ENCODE measurements at regions not wholly inside any gene's neighbourhood (a gene's known extent, or its start where the extent isn't known, plus 50 kb on each side); places are given as distances from the start of the nearest gene placed in this dataset.

DNA sequence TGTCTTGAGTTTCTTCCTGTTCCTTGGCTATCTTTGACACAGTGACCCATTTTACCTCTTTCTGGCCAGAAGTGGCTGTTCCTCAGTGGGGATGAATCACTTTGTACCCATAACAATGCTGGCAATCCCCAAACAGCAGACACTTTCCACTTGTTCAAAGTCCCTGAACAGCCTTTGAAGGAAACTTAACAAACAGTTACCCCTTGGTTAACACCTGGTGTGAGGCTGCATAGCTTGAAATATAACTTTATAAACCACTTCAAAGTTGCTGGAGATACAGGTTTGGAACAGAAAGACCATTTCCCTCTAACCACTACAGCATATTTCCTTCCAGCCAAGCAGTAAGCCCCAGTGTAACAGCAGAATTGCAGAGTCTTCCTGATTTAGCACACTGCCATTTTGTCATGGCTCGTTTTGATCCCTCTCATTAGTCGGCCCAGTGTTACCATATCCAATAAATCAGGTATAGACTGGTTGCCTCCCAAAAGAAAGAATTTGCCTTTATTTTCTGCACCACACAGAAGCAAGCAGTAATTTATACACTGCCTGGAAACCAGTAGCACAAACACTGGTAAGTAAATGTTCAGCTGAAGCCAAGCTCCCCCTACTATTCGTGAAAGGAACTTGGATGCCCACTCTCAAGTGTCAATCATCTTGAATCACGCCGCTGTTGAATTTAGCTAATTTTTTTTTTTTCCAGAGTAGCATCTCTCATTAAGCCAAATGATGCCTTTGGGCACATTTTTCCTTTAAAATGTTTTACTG is 225.9 kb downstream of the PIK3R1 start:
- Histone ChIP-seq H3K27ac (no peak overlapping the region), H3K9ac (ENCODE audit: insufficient read length) (no peak overlapping the region), H3K9me3 (ENCODE audit: low read depth, low read length) (no peaks in the 10 kb centered on the region), H3K36me3 (ENCODE audit: insufficient read depth, low read length) (no peaks in the 10 kb centered on the region), H3K4me3 (no peak overlapping the region)
- TF ChIP-seq FOXP2 (optimal IDR thresholded peaks at IDR 0.05; ENCODE audit: control extremely low read depth, extremely low read length, insufficient read depth) (no peak), EZH2 (IDR thresholded peaks at IDR 0.05) (no peak), POLR2AphosphoS5 (IDR thresholded peaks at IDR 0.05; ENCODE audit: borderline replicate concordance, low read depth, low read length) (no peak)
- DNase-seq (ENCODE audit: low read depth, low spot score) = no peak

DNA sequence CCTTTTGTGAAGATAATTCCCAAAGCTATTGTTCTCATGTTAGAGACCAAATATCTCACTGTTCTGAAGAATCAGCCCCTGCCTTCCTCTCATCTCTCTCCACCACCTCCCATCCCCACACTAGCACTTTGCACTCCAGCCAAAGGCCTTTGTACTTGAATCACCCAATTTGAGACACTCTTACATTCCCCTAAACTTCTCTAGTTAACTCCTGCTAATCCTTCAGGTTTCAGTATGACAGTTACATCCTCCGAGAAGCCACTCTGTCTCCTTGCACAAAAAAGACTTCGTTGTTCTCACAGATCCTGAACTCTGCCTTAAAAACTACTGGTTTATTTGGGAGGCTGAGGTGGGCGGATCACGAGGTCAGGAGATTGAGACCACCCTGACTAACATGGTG is 227.5 kb downstream of the PIK3R1 start:
- Histone ChIP-seq H3K36me3 (ENCODE audit: insufficient read depth, low read length) (no peaks in the 10 kb centered on the region), H3K27ac (no peak overlapping the region), H3K9me3 (ENCODE audit: low read depth, low read length) (no peaks in the 10 kb centered on the region), H3K9ac (ENCODE audit: insufficient read length) (no peak overlapping the region), H3K4me3 (no peak overlapping the region)
- TF ChIP-seq FOXP2 (optimal IDR thresholded peaks at IDR 0.05; ENCODE audit: control extremely low read depth, extremely low read length, insufficient read depth) (no peak), POLR2AphosphoS5 (IDR thresholded peaks at IDR 0.05; ENCODE audit: borderline replicate concordance, low read depth, low read length) (no peak), EZH2 (IDR thresholded peaks at IDR 0.05) (no peak)
- no peak for DNase-seq (ENCODE audit: low read depth, low spot score)

GRCh38 chr5:68444048-68444447 is 228.5 kb downstream of the PIK3R1 start:
- no peak for TF ChIP-seq EZH2 (IDR thresholded peaks at IDR 0.05)
- no peak for TF ChIP-seq FOXP2 (optimal IDR thresholded peaks at IDR 0.05; ENCODE audit: control extremely low read depth, extremely low read length, insufficient read depth)
- no peak for TF ChIP-seq POLR2AphosphoS5 (IDR thresholded peaks at IDR 0.05; ENCODE audit: borderline replicate concordance, low read depth, low read length)
- H3K9ac ChIP-seq (ENCODE audit: insufficient read length) = no peak overlapping the region
- H3K4me3 ChIP-seq = no peak overlapping the region
- no peaks in the 10 kb centered on the region for H3K36me3 ChIP-seq (ENCODE audit: insufficient read depth, low read length)
- DNase-seq (ENCODE audit: low read depth, low spot score) = no peak
- H3K27ac ChIP-seq = no peak overlapping the region
- no peaks in the 10 kb centered on the region for H3K9me3 ChIP-seq (ENCODE audit: low read depth, low read length)

DNA sequence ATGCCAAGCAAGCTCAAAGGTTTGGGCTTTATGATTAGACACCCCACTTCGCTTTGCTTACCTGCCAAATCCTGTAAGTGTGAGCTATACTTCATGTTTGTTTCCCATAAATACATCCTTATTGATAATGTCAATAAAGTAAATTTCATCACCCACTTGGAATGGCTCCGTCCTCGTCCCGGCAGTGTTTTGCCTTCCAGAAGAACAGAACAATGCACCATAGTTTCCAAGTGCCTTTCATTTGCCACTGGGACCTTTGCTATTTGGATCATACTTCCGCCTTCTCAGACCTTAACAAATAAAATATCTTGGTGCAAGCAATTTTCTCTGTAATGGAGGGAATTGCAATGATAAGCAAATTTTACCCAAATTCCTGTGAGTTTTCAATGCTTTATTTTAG is 229.3 kb downstream of the PIK3R1 start:
- no peak for DNase-seq (ENCODE audit: low read depth, low spot score)
- Histone ChIP-seq H3K9me3 (ENCODE audit: low read depth, low read length) (no peaks in the 10 kb centered on the region), H3K27ac (no peak overlapping the region), H3K9ac (ENCODE audit: insufficient read length) (no peak overlapping the region), H3K4me3 (no peak overlapping the region), H3K36me3 (ENCODE audit: insufficient read depth, low read length) (no peaks in the 10 kb centered on the region)
- TF ChIP-seq EZH2 (IDR thresholded peaks at IDR 0.05) = no peak
- no peak for TF ChIP-seq POLR2AphosphoS5 (IDR thresholded peaks at IDR 0.05; ENCODE audit: borderline replicate concordance, low read depth, low read length)
- no peak for TF ChIP-seq FOXP2 (optimal IDR thresholded peaks at IDR 0.05; ENCODE audit: control extremely low read depth, extremely low read length, insufficient read depth)

GRCh38 chr5:68445257-68446069 is 229.9 kb downstream of the PIK3R1 start:
- Histone ChIP-seq H3K9ac (ENCODE audit: insufficient read length) (no peak overlapping the region), H3K27ac (no peak overlapping the region), H3K9me3 (ENCODE audit: low read depth, low read length) (no peaks in the 10 kb centered on the region), H3K4me3 (no peak overlapping the region), H3K36me3 (ENCODE audit: insufficient read depth, low read length) (no peaks in the 10 kb centered on the region)
- TF ChIP-seq EZH2 (IDR thresholded peaks at IDR 0.05) = no peak
- TF ChIP-seq POLR2AphosphoS5 (IDR thresholded peaks at IDR 0.05; ENCODE audit: borderline replicate concordance, low read depth, low read length) = no peak
- no peak for TF ChIP-seq FOXP2 (optimal IDR thresholded peaks at IDR 0.05; ENCODE audit: control extremely low read depth, extremely low read length, insufficient read depth)
- no peak for DNase-seq (ENCODE audit: low read depth, low spot score)

- H3K27ac ChIP-seq = no peak overlapping the region
- H3K36me3 ChIP-seq (ENCODE audit: insufficient read depth, low read length) = no peaks in the 10 kb centered on the region
- DNase-seq (ENCODE audit: low read depth, low spot score) = no peak
- no peak overlapping the region for H3K9ac ChIP-seq (ENCODE audit: insufficient read length)
- H3K9me3 ChIP-seq (ENCODE audit: low read depth, low read length) = no peaks in the 10 kb centered on the region
- no peak for TF ChIP-seq POLR2AphosphoS5 (IDR thresholded peaks at IDR 0.05; ENCODE audit: borderline replicate concordance, low read depth, low read length)
- TF ChIP-seq FOXP2 (optimal IDR thresholded peaks at IDR 0.05; ENCODE audit: control extremely low read depth, extremely low read length, insufficient read depth) = no peak
- no peak for TF ChIP-seq EZH2 (IDR thresholded peaks at IDR 0.05)
- no peak overlapping the region for H3K4me3 ChIP-seq
Measured at GRCh38 chr5:68446070-68446357, 230.5 kb downstream of the PIK3R1 start.

DNA sequence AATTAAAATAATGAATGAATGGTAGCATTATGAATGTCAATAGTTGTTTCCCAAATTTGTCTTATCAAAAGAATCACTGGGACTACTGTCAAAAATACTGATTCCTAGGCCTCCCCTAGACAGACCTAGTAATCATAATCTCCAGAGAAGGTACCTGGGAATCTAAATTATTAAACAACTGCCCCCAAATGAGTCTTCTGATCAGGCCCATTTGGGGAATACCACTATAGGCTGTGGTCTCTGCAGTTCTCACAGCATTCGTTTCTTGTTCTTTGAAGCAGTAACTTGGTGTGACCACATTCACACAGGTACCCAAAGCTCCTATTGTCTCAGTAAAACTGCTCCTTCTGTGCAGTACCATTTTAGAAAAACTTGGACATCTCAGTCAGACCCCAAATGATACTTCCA is 230.9 kb downstream of the PIK3R1 start:
- H3K27ac ChIP-seq = no peak overlapping the region
- no peaks in the 10 kb centered on the region for H3K9me3 ChIP-seq (ENCODE audit: low read depth, low read length)
- no peak overlapping the region for H3K4me3 ChIP-seq
- TF ChIP-seq EZH2 (IDR thresholded peaks at IDR 0.05) (no peak), POLR2AphosphoS5 (IDR thresholded peaks at IDR 0.05; ENCODE audit: borderline replicate concordance, low read depth, low read length) (no peak), FOXP2 (optimal IDR thresholded peaks at IDR 0.05; ENCODE audit: control extremely low read depth, extremely low read length, insufficient read depth) (no peak)
- H3K9ac ChIP-seq (ENCODE audit: insufficient read length) = no peak overlapping the region
- no peak for DNase-seq (ENCODE audit: low read depth, low spot score)
- H3K36me3 ChIP-seq (ENCODE audit: insufficient read depth, low read length) = no peaks in the 10 kb centered on the region

DNA sequence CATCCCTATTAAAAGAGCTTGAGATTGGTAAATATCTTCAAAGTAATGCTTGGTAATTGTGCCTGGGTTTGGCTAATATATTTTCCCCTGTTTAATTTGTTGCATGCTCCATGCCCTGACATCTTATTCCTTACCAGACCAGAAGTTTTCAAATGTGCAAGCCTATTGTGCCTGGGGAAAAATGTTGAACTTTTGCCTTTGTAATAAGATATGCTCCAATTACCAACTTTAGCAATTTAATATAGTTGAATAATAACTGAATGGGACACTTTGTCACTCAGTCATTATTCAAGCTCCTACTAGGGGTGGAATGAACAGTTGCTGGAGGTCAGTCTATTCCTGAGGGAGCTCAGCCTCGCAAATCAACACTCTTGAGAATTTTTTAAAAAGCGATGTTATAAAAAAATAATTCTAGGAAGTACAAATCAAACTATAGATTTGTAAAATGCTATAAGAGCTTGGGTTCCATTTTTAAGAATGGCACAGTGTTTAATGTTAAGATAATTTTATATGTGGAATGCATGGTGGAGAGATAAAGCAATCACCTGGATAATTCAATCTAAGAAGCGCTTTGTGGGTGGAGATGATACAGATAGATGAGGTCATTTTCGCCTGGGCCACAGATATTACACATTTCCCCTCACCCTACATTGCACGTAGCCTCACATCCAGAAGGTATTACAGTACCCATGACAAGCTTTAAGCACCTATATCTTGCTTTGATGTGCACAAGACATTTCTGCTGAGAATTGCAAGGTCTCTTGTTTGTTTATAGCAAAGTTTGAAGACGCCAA is 231.8 kb downstream of the PIK3R1 start:
- Histone ChIP-seq H3K9ac (ENCODE audit: insufficient read length) (no peak overlapping the region), H3K27ac (no peak overlapping the region), H3K9me3 (ENCODE audit: low read depth, low read length) (no peaks in the 10 kb centered on the region), H3K36me3 (ENCODE audit: insufficient read depth, low read length) (no peaks in the 10 kb centered on the region), H3K4me3 (no peak overlapping the region)
- TF ChIP-seq EZH2 (IDR thresholded peaks at IDR 0.05) (no peak), POLR2AphosphoS5 (IDR thresholded peaks at IDR 0.05; ENCODE audit: borderline replicate concordance, low read depth, low read length) (no peak), FOXP2 (optimal IDR thresholded peaks at IDR 0.05; ENCODE audit: control extremely low read depth, extremely low read length, insufficient read depth) (no peak)
- DNase-seq (ENCODE audit: low read depth, low spot score) = no peak
